Bronchial epithelial cell (primary cell): ENCODE measurements at regions not wholly inside any gene's neighbourhood (a gene's known extent, or its start where the extent isn't known, plus 50 kb on each side); places are given as distances from the start of the nearest gene placed in this dataset.

Source experiments
- DNase-seq: peaks from one replicate; pipeline ENCODE4 v3.0.0-alpha.2; 2010; ENCODE audit warnings: low read depth
- FAIRE-seq: peaks from 2 replicates; lab custom pipeline; 2011; peaks lifted over from hg19 to GRCh38; lab: Jason Lieb, UNC
- H3K27me3 ChIP-seq: 2 replicates; pipeline ENCODE4 v1.5.1; 2011; ENCODE audit warnings: low read length; ENCODE audit not compliant: control insufficient read depth, insufficient read depth
- H3K36me3 ChIP-seq: 2 replicates; pipeline ENCODE4 v1.5.1; 2011; ENCODE audit warnings: low read length; ENCODE audit not compliant: control insufficient read depth, insufficient read depth
- H3K4me3 ChIP-seq: 2 replicates; pipeline ENCODE4 v1.5.1; 2011; ENCODE audit warnings: mild to moderate bottlenecking, low read depth, low read length, control low read depth
- CTCF ChIP-seq: IDR thresholded peaks from 2 replicates; pipeline ENCODE4 v1.5.1; 2011; ENCODE audit warnings: mild to moderate bottlenecking, moderate library complexity, low read length, control low read depth, inconsistent platforms; ENCODE audit not compliant: insufficient read depth, severe bottlenecking

- DNase-seq: no peak
- no peaks in the 10 kb centered on the region for H3K36me3 ChIP-seq
- FAIRE-seq: no peak
Observed at GRCh38 chr12:75905922-75906321, 125.7 kb downstream of the PHLDA1 start.

GRCh38 chr12:75900781-75901254, 130.8 kb downstream of the PHLDA1 start:
- H3K27me3 ChIP-seq: no peaks in the 10 kb centered on the region
- no peak for DNase-seq
- H3K36me3 ChIP-seq: no peaks in the 10 kb centered on the region
- H3K4me3 ChIP-seq: no peak overlapping the region
- TF ChIP-seq CTCF: no peak
- FAIRE-seq: no peak

More at GRCh38 chr12:75905922-75906321, 125.7 kb downstream of the PHLDA1 start:
- no peak for TF ChIP-seq CTCF
- no peak overlapping the region for H3K4me3 ChIP-seq
- H3K27me3 ChIP-seq: no peaks in the 10 kb centered on the region

GRCh38 chr12:75900226-75900625, 131.3 kb downstream of the PHLDA1 start:
- TF ChIP-seq CTCF: no peak
- FAIRE-seq: no peak
- H3K27me3 ChIP-seq: no peaks in the 10 kb centered on the region

GRCh38 chr12:75894965-75895754, 136.4 kb downstream of the PHLDA1 start:
- TF ChIP-seq CTCF: no peak
- Histone ChIP-seq H3K36me3 (no peaks in the 10 kb centered on the region), H3K4me3 (no peak overlapping the region), H3K27me3 (no peaks in the 10 kb centered on the region)
- DNase-seq: peak; percentile 5
- no peak for FAIRE-seq

More at GRCh38 chr12:75900226-75900625, 131.3 kb downstream of the PHLDA1 start:
- H3K36me3 ChIP-seq: no peaks in the 10 kb centered on the region
- no peak for DNase-seq
- H3K4me3 ChIP-seq: no peak overlapping the region

- no peaks in the 10 kb centered on the region for H3K36me3 ChIP-seq
- H3K27me3 ChIP-seq: no peaks in the 10 kb centered on the region
- no peak for TF ChIP-seq CTCF
- H3K4me3 ChIP-seq: no peak overlapping the region
- DNase-seq (peak; percentile 8), FAIRE-seq (no peak)
Observed at GRCh38 chr12:75893765-75894164, 137.8 kb downstream of the PHLDA1 start.
